Calu3 (cell line): ENCODE measurements at regions not wholly inside any gene's neighbourhood (a gene's known extent, or its start where the extent isn't known, plus 50 kb on each side); places are given as distances from the start of the nearest gene placed in this dataset.

Experiments used
- BruUV-seq: library from RNA; stranded (reverse); fragments of 400-500 nt; replicated peaks from 2 replicates; lab custom pipeline; 2021; lab: Mats Ljungman, UMichigan
- CTCF ChIA-PET: fragments of 300-600 bp; sonication (Branson Sonifier 250); formaldehyde crosslinking; loops from one replicate; lab custom pipeline; 2022; ENCODE audit warnings: antibody characterized with exemption; lab: Charles Lee
- DNase-seq: peaks from one replicate; pipeline ENCODE4 v3.0.0; 2022
- H3K27ac Mint-ChIP-seq: one replicate; pipeline ENCODE4 v1.8.0; 2022; ENCODE audit warnings: mixed read lengths; ENCODE audit not compliant: unreplicated experiment
- H3K27me3 Mint-ChIP-seq: one replicate; pipeline ENCODE4 v1.8.0; 2022; ENCODE audit warnings: mixed read lengths; ENCODE audit not compliant: unreplicated experiment
- H3K36me3 Mint-ChIP-seq: one replicate; pipeline ENCODE4 v1.8.0; 2022; ENCODE audit warnings: mild to moderate bottlenecking, moderate library complexity, mixed read lengths; ENCODE audit not compliant: insufficient read depth, unreplicated experiment
- H3K4me1 Mint-ChIP-seq: one replicate; pipeline ENCODE4 v1.8.0; 2022; ENCODE audit warnings: mild to moderate bottlenecking, low read depth, mixed read lengths; ENCODE audit not compliant: unreplicated experiment
- H3K4me3 Mint-ChIP-seq: one replicate; pipeline ENCODE4 v1.8.0; 2022; ENCODE audit warnings: mild to moderate bottlenecking, low read depth, moderate library complexity, mixed read lengths; ENCODE audit not compliant: unreplicated experiment
- H3K9me3 Mint-ChIP-seq: one replicate; pipeline ENCODE4 v1.8.0; 2022; ENCODE audit warnings: low read depth, mixed read lengths; ENCODE audit not compliant: unreplicated experiment
- intact Hi-C: fragments of 100-400 bp; cut with micrococcal nuclease; formaldehyde crosslinking; loops from one replicate; pipeline ENCODE4 v1.10.0; 2022; ENCODE audit not compliant: unreplicated experiment
- TF ChIP-seq, protein P1 (sequence below): fragments of 200-600 bp; IDR thresholded peaks from one replicate; pipeline ENCODE4 v1.8.0; 2022; ENCODE audit warnings: antibody characterized with exemption; ENCODE audit not compliant: unreplicated experiment

- BruUV-seq: no TSS peak
- no peaks in the 10 kb centered on the region for H3K9me3 Mint-ChIP-seq
- no peaks in the 10 kb centered on the region for H3K27me3 Mint-ChIP-seq
- peaks cover 40% of the 10 kb centered on the region for H3K4me1 Mint-ChIP-seq
- TF ChIP-seq, protein P1, sequence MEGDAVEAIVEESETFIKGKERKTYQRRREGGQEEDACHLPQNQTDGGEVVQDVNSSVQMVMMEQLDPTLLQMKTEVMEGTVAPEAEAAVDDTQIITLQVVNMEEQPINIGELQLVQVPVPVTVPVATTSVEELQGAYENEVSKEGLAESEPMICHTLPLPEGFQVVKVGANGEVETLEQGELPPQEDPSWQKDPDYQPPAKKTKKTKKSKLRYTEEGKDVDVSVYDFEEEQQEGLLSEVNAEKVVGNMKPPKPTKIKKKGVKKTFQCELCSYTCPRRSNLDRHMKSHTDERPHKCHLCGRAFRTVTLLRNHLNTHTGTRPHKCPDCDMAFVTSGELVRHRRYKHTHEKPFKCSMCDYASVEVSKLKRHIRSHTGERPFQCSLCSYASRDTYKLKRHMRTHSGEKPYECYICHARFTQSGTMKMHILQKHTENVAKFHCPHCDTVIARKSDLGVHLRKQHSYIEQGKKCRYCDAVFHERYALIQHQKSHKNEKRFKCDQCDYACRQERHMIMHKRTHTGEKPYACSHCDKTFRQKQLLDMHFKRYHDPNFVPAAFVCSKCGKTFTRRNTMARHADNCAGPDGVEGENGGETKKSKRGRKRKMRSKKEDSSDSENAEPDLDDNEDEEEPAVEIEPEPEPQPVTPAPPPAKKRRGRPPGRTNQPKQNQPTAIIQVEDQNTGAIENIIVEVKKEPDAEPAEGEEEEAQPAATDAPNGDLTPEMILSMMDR: no peak
- peaks cover 5% of the 10 kb centered on the region for H3K36me3 Mint-ChIP-seq
- CTCF ChIA-PET: interaction anchor here (0.5 kb wide), 1 partner anchor 765 kb away, joined by 4 read pairs; no protein-coding TSS in a partner anchor
- H3K4me3 Mint-ChIP-seq: no peak overlapping the region
- H3K27ac Mint-ChIP-seq: peak overlapping the region; percentile 44
- intact Hi-C loops: no loop called here
- DNase-seq: no peak
These were observed 138.9 kb upstream of the IL1RAPL2 start for GRCh38 chrX:104427073-104427472.

- intact Hi-C loops: no loop called here
- CTCF ChIA-PET: no interaction called here
- DNase-seq: no peak
- no TSS peak for BruUV-seq
- Mint-ChIP-seq H3K27ac (no peak overlapping the region), H3K9me3 (no peaks in the 10 kb centered on the region), H3K4me3 (no peak overlapping the region), H3K27me3 (no peaks in the 10 kb centered on the region), H3K4me1 (peaks cover 7% of the 10 kb centered on the region), H3K36me3 (no peaks in the 10 kb centered on the region)
- TF ChIP-seq, protein P1: no peak
These were observed 145.1 kb upstream of the IL1RAPL2 start for GRCh38 chrX:104420907-104421306.

DNA sequence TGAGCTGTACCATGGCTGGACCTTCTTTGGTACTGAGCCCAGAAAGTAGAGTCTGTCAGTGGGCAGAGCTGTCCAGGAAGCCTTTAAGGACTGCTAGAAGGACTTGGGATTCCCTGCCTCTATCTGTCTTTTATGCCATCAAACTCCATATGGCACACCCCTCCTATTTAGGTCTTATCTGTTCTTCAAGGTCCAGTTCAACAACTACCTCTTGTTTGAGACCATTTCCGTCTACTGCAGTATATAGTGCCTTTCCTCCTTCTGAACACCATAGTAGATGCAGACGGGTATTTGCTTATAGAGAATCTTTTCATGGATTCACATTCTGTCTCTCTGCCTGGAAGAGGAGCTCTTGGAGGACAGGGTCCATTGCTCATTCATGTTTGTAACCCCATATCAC, 146.1 kb upstream of the IL1RAPL2 start:
- H3K9me3 Mint-ChIP-seq: no peaks in the 10 kb centered on the region

DNA sequence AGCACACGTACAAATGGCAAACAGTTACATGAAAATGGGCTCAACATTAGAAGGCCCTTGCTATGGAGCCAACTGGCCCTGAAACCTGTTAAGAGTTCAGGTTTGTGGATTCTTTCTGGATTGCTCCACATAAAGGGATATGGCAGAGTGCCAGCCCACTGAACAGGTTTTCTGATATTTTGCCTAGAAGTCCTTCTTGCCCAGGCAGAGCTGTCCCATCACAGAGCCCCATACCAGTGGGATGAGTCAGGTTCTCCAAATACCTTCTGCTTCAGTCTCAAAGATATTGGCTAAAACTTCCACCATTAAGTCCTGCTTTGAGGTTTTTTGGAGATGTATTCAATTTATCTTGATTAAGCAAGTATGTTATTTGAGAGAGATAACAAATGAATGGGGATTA, 146.8 kb upstream of the IL1RAPL2 start:
- no peak overlapping the region for H3K4me3 Mint-ChIP-seq
- BruUV-seq: no TSS peak
- H3K27me3 Mint-ChIP-seq: no peaks in the 10 kb centered on the region
- no peaks in the 10 kb centered on the region for H3K4me1 Mint-ChIP-seq
- H3K36me3 Mint-ChIP-seq: no peaks in the 10 kb centered on the region
- peak; percentile 68 for DNase-seq
- intact Hi-C loops: no loop called here
- no peaks in the 10 kb centered on the region for H3K9me3 Mint-ChIP-seq
- TF ChIP-seq, protein P1: no peak
- H3K27ac Mint-ChIP-seq: no peak overlapping the region
- CTCF ChIA-PET: no interaction called here

More for the DNA sequence above, 146.1 kb upstream of the IL1RAPL2 start:
- no peak for DNase-seq
- Mint-ChIP-seq H3K27ac (no peak overlapping the region), H3K36me3 (no peaks in the 10 kb centered on the region), H3K27me3 (no peaks in the 10 kb centered on the region), H3K4me3 (no peak overlapping the region), H3K4me1 (no peaks in the 10 kb centered on the region)
- BruUV-seq: no TSS peak
- intact Hi-C loops: no loop called here
- CTCF ChIA-PET: no interaction called here
- TF ChIP-seq, protein P1: no peak
